ENCODE measurements at regions not wholly inside any gene's neighbourhood (a gene's known extent, or its start where the extent isn't known, plus 50 kb on each side); places are given as distances from the start of the nearest gene placed in this dataset.

GRCh38 chr2:60152226-60152833, 401.1 kb downstream of the BCL11A start:
- DNase-seq = peak in 1 of 2 donors; percentile 11

DNA sequence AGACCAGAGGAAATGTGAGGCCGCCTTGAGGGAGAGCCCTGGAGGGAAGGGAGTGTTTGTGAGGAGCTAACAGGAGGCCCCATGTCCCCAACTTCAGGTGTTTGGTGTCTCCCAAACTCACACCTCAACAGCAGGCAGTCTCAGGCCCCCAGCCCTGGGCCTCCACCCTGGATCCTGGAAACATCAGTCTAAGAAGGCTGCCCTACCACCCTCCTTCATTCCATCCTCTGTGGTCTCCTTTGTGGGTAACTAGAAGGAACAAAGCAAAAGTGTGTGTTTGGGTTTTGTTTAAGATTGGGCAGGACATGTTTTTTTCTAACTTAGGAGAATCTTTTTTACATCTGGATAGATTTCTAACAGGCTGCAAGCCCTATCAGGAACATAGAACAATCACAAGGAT, 404.3 kb downstream of the BCL11A start:
- DNase-seq = no peak

GRCh38 chr2:60148716-60149115, 404.7 kb downstream of the BCL11A start:
- no peak for DNase-seq

DNA sequence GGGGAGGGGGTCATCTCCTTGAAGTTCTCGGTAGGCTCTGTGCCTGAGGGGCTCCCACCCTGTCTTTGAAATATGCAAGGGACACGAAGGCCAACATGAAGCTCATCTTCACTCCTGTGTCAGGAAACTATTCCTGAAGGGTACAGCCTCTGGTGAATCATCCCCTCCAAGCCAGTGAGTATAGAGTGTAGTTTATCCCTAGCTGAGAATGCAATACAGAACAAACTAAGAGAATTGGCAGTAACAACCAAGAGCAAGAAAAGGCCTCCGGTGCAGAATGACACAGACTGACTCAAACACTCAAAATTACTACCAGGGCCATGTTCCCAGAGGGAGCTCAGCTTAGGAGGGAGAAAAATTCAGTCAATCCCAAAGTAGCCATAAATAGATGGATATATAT, 413.3 kb downstream of the BCL11A start:
- no peak for DNase-seq

GRCh38 chr2:60136913-60137312, 416.5 kb downstream of the BCL11A start:
- no peak for DNase-seq

- DNase-seq = no peak
Measured at GRCh38 chr2:60127191-60127590, 426.3 kb downstream of the BCL11A start.

DNA sequence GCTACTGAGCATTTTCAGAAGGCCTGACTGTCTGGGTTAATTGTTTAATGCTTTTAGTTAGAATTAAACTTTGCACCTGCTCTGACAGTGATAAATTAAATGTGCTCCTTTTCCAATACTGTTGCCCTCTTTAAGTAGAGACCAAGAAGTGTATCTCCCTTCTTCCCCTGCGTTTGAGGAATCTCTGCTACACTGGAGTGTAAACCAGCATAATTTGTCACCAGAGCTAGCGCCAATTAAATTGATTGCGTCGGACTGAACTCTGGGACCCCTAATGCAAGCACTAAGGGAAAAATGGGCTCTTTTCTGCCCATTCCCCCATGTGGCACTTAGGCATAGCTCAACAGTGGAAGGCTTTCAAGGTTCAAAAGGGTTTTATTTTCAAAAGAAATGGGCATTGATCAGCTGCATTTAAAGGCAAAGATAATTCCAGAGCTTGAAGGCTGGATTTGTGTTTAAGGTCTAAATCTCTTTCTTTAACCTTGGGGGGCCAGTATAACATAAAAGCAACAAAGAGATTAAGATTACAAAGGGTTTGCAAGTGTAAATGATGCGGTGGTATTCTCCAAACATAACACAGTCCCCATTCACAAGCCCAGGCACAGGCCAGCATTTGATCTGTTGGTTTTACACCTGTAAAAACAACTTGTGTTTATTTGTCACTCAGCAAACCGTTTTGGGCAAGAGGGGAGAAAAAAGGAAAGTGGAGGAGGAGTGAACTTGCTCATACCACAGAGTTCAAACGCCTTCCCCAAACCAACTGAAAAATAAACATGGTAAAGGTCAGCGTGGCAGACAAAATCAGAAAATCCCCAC, 427.6 kb downstream of the BCL11A start:
- no peak for DNase-seq

GRCh38 chr2:60119778-60120177, 433.7 kb downstream of the BCL11A start:
- DNase-seq = no peak

DNA sequence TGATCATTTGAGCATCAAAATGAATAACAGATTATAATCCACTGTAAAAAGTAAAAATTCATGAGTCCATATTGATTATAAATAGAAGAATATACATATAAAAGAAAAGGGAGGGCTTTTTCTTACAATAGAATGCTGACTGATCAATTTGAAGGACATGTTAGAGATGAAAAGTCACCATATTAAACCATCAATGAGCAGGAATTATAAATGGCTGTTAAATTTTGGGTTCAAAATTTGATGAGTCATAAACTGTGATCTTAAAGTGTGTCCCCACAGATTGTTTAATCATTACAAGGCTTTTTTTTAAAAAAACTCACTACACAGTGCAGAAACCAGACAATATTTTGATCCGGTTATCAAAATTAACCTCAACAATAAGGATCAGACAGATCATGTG, 434.5 kb downstream of the BCL11A start:
- DNase-seq = no peak

DNA sequence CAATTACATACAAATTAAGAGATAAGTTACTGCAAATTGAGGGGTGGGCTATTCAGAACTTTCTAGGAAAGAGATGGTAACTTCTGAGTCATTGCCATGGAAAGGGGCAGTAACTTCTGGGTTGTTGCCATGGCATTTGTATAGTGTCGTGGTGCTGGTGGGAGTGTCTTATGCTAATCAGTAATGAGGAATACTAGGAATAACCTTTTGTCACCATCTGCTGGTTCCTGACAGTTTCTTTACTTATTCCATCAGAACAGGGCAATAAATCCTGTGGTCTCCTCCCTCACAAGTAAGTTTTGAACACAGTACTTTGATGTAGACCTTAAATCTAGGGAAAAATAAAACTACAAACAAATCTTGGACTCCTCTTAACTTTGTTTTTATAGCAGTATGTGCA, 435.4 kb downstream of the BCL11A start:
- DNase-seq = no peak

GRCh38 chr2:60116161-60116875, 437.1 kb downstream of the BCL11A start:
- DNase-seq = no peak

GRCh38 chr2:60109744-60110143, 443.7 kb downstream of the BCL11A start:
- DNase-seq = no peak

GRCh38 chr2:60106836-60107529, 446.5 kb downstream of the BCL11A start:
- no peak for DNase-seq

- DNase-seq = no peak
Measured at GRCh38 chr2:60105906-60106305, 447.5 kb downstream of the BCL11A start.

DNA sequence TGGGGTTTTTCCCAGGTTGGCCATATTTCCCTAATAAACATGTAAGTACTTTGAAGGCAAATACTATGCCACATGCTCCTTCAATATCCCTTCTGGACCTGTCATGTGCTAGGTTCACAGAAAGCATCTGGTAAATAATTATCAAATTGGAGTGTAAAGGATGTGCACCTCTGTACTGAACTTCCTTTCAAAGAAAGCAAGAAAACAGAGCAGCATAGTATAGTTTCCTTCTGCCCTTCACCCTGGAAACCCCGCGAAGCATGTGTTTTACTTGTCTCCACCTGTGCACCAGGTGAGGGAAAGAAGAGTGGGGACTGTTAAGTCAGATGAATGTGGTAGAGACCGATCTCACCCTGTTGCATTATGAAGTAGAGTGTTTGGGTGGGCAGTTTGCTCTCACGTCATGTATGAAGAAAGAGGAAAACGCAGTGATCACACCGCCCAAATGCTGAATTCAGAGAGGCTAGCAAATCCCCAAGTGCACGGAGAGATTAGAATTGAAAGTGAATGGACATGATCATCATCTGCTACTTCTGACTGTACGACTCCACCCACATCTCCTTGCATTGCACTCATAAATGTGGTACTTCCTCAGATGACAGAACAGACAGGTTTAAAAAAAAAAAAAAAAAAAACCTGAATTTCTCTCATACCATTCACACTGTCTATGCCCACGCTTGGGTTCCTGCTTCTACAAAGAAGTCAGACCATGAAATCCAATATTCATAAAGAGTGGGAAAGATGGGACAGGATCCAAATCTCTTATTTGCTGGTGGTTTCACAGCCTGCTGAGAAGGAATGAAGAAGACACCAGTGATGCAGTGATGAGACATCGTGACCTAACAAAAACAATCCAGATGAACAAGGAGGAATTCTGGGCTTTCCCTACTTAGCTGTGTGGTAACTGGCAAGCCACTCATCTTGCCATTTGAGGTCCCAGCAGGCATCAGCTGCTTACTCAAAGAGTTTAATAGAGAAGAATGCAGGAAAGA, 448.6 kb downstream of the BCL11A start:
- DNase-seq = no peak

DNA sequence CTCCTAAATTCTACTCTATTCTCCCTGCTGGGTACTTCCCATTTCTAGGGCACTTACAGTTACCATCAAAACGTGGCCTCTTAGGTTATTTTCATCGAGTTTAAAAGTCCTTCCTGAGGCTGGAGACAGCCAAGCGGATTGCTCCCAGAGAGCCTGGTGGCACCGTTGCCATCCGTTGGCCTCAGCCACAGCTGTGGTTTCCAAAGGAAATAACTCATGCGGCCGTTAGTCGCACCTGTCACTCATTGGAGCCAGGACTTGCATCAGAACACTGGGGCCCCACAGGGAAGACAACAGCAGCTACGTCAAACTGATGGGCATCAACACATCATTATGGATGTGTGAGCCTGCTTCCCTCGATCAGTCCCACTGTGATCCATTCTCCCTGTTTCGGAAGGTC, 453.4 kb downstream of the BCL11A start:
- no peak for DNase-seq

- no peak for DNase-seq
Measured at GRCh38 chr2:60098996-60099395, 454.5 kb downstream of the BCL11A start.

DNA sequence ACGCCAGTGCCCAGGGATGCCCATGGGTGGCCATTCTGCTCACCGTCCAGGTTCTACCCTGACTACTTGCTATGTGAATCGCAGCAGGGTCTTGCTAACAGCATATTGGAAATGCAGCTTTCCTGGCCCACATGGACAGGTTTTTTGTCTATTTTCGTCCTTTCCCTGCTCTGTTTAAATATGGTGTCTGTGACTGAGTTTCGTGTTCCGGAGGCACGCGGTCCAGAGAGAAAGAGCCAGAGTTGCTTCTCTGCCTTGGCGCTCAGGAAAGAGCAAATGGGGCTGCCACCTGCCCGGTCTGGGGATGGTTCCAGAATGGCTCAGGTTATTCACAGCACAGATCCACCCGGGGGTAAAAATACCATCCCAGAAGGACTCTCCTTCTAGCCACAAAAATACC, 456.2 kb downstream of the BCL11A start:
- no peak for DNase-seq

GRCh38 chr2:60096556-60096955, 456.9 kb downstream of the BCL11A start:
- no peak for DNase-seq

GRCh38 chr2:60095903-60096302, 457.6 kb downstream of the BCL11A start:
- no peak for DNase-seq

DNA sequence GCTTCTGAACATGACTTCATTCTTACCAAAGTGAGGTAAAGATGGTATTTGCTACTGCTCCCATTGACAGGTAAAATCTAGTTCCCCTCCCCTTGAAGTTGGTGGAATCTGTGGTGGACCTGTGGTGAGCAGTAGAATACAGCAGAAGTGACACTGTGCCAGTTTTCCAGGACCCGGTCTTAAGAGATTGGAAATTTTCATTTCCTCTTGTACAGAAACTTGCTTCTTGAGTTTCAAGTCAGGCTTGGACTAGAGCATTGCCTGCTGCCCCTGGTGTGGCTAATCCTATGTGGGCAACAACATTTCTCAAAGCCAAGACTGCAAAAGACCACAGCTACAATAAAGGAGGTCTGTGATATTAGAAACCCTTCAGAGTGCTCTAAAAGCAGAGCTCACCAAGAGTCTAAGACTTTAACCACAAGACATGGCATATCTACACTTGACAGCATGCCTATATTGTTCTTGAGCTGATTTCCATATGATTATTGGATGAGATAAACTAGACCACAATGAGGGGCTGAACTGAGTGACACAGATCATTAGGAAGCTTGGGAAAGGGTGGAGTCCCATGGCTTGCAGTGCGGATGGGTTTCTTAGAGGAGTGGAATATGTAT, 458.1 kb downstream of the BCL11A start:
- no peak for DNase-seq
